ENCODE measurements at regions not wholly inside any gene's neighbourhood (a gene's known extent, or its start where the extent isn't known, plus 50 kb on each side); places are given as distances from the start of the nearest gene placed in this dataset.

DNA sequence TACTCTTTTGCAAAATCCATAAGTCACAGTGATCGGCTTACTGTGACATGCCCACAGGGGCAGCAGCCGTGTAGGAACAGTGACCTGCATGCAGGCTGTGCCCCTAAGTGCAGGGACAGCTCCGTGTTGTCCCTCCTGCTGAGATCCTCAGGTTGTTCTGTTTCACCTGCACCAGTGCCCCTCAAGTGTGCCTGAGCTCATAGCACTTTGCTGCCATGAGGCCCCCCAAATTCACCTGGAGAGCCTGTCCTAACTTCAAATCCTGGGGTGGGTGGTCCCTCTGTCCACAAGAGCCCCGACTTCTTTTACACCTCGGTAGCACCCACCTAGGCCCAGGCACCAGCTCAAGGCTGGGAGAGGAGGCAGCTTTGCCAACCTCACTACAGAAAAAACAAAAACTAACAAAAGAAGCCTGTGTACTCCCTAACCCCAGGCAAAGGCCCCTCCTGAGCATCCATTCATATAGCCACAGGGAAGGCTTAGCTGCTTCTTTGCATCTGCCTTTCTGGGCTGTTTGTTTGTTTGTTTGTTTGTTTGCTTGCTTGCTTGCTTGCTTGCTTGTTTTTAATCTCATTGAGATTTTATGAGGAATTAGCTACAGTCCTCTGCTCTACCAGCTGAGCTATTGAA, 214.5 kb downstream of the AUH start:
- Histone ChIP-seq H2AFZ (ENCODE audit: low read length, unreplicated experiment) (no peak overlapping the region), H3K27ac (ENCODE audit: low read depth, low read length) (no peak overlapping the region), H3K79me2 (ENCODE audit: control insufficient read depth, insufficient read depth, low read length, unreplicated experiment) (no peaks in the 10 kb centered on the region), H3K4me1 (ENCODE audit: control insufficient read depth, insufficient read depth, low read length, unreplicated experiment) (no peaks in the 10 kb centered on the region), H3K27me3 (ENCODE audit: insufficient read depth, low read length) (no peaks in the 10 kb centered on the region), H3K4me3 (ENCODE audit: low read depth, low read length) (no peak overlapping the region), H3K36me3 (ENCODE audit: insufficient read depth, low read length) (no peaks in the 10 kb centered on the region)

DNA sequence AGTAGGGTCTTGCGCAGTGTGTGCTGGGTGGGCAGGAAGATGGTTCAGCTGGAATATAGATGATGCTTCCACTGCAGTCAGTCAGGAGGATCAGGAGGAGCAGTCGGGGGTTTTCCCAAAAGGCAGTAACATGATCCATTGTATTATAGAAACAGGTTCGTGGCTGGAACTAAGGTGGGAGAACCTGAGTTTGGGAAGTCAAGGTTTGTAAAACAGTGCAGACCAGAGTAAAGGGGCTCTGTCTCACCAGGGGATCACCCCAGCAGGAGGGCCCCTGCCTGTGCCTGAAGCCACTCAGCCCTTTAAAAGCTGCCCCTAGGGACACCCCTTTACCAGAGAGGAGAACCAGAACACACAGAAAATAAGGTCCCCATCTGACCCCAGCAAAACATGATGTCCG, 213.4 kb downstream of the AUH start:
- H3K79me2 ChIP-seq (ENCODE audit: control insufficient read depth, insufficient read depth, low read length, unreplicated experiment) = no peaks in the 10 kb centered on the region
- H3K27me3 ChIP-seq (ENCODE audit: insufficient read depth, low read length) = no peaks in the 10 kb centered on the region
- no peaks in the 10 kb centered on the region for H3K4me1 ChIP-seq (ENCODE audit: control insufficient read depth, insufficient read depth, low read length, unreplicated experiment)
- no peaks in the 10 kb centered on the region for H3K36me3 ChIP-seq (ENCODE audit: insufficient read depth, low read length)
- no peak overlapping the region for H2AFZ ChIP-seq (ENCODE audit: low read length, unreplicated experiment)
- H3K4me3 ChIP-seq (ENCODE audit: low read depth, low read length) = no peak overlapping the region
- H3K27ac ChIP-seq (ENCODE audit: low read depth, low read length) = no peak overlapping the region

DNA sequence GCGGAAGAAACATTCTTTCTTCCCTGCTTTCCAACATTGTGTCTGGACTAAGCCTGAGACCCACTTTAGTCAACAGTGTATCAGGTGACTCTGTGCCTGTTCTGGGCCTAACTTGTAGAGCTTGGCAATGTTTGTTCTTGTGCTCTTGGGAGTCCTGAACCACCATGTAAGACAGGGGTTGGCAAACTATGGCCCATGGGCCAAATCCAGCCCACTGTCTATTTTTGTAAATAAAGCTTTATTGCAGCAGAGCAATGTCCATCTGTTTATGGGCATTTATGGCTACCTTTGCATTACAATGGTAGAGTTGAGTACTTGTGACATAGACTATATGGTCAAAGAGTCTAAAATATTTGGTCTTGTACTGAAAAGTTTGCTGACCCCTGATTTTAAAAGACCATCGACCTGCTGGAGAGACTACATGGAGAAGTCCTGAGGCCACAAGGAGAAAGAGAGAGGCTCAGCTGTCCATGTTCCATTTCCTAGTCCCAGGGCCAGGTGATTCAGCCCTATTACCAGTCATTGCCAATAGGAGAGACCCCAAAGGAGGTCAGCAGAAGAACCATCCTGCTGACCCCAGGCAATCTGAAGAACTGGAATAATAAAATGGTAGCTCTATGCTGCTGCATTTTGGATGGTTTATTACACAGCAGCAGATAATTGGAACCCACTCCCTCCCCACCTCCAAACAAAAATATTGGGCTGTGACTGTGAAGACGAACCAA, 211.3 kb downstream of the AUH start:
- Histone ChIP-seq H3K79me2 (ENCODE audit: control insufficient read depth, insufficient read depth, low read length, unreplicated experiment) (no peaks in the 10 kb centered on the region), H3K27me3 (ENCODE audit: insufficient read depth, low read length) (no peaks in the 10 kb centered on the region), H2AFZ (ENCODE audit: low read length, unreplicated experiment) (no peak overlapping the region), H3K36me3 (ENCODE audit: insufficient read depth, low read length) (no peaks in the 10 kb centered on the region), H3K4me3 (ENCODE audit: low read depth, low read length) (no peak overlapping the region), H3K4me1 (ENCODE audit: control insufficient read depth, insufficient read depth, low read length, unreplicated experiment) (no peaks in the 10 kb centered on the region), H3K27ac (ENCODE audit: low read depth, low read length) (peak overlapping the region; percentile 7; the same call in 1 of the 2 replicates)

DNA sequence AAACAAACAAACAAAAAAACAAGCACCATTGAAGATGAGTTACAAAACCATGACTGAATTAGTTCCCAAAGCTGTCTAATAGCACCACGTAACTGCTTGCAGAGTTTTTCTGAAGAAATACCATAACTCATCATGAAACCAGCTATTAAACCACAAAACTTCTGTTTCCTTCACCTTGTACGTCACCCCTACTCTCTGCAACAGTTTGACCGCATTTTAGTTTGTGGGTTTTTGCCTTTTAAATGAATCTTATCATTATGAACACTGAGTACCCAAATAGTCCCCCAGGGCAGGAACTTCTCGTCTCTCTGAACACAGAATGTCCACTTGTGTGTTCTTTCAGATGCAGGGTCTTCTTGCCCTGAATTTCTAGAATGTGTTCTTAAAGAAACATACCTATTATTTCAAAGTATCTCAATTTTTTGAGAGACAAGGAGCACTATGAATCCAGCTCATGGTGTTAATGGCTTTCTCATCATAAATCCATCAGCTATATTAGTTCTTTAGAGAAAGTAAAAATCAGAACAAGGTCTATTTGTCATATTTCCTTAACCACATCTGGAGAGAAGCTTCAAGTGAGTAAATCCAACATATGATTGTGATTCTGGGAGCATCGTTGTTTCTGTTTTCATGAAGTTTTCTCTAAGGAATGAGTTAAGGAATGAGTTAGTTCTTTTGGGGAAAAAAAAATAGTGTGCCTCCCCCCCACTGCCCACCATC, 210.6 kb downstream of the AUH start:
- H3K27me3 ChIP-seq (ENCODE audit: insufficient read depth, low read length) = no peaks in the 10 kb centered on the region
- H3K36me3 ChIP-seq (ENCODE audit: insufficient read depth, low read length) = no peaks in the 10 kb centered on the region
- peak overlapping the region; percentile 52 for H3K27ac ChIP-seq (ENCODE audit: low read depth, low read length)
- H3K79me2 ChIP-seq (ENCODE audit: control insufficient read depth, insufficient read depth, low read length, unreplicated experiment) = no peaks in the 10 kb centered on the region
- H2AFZ ChIP-seq (ENCODE audit: low read length, unreplicated experiment) = no peak overlapping the region
- H3K4me1 ChIP-seq (ENCODE audit: control insufficient read depth, insufficient read depth, low read length, unreplicated experiment) = no peaks in the 10 kb centered on the region
- H3K4me3 ChIP-seq (ENCODE audit: low read depth, low read length) = no peak overlapping the region

DNA sequence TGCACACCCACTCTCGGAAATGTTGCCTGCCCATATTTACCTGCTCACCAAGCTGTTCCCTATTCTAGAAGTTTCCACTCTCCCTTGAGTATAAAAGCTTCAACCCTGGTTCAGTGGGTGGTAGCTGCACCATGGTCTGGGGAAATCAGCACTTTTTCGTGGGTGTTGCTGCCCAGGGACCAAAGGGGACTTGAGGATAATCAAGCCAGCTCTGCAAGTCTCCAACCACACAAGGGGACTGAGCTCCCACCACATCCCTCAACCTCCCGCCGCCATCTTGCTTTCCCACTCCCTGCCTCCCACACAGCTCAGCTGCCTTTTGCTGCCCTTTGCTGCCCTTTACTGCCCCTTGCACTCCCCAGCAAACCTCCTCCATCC, 210.0 kb downstream of the AUH start:
- no peaks in the 10 kb centered on the region for H3K36me3 ChIP-seq (ENCODE audit: insufficient read depth, low read length)
- H3K27me3 ChIP-seq (ENCODE audit: insufficient read depth, low read length) = no peaks in the 10 kb centered on the region
- no peak overlapping the region for H3K4me3 ChIP-seq (ENCODE audit: low read depth, low read length)
- peak overlapping the region; percentile 52 for H3K27ac ChIP-seq (ENCODE audit: low read depth, low read length)
- no peaks in the 10 kb centered on the region for H3K4me1 ChIP-seq (ENCODE audit: control insufficient read depth, insufficient read depth, low read length, unreplicated experiment)
- no peak overlapping the region for H2AFZ ChIP-seq (ENCODE audit: low read length, unreplicated experiment)
- no peaks in the 10 kb centered on the region for H3K79me2 ChIP-seq (ENCODE audit: control insufficient read depth, insufficient read depth, low read length, unreplicated experiment)

DNA sequence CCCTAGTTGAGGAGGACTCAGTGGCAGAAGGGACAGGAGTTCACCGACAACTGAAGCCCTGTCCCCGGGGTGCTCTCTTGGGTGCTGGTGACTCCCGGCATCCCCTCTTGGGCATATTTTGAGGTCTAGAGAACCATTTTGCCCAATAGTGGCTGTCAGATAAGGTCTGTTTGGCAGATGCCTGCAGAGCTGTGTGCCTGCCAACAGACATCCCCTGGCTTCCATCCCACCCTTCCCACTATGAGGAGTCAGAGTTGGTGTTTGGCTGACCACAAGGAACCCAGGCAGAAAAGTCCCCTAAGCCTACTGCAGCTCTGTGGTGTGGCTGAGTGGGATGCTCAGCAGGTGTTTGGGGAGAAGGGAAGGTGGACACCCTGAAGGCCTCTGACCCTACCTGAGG, 207.0 kb downstream of the AUH start:
- no peaks in the 10 kb centered on the region for H3K79me2 ChIP-seq (ENCODE audit: control insufficient read depth, insufficient read depth, low read length, unreplicated experiment)
- no peaks in the 10 kb centered on the region for H3K4me1 ChIP-seq (ENCODE audit: control insufficient read depth, insufficient read depth, low read length, unreplicated experiment)
- H3K27ac ChIP-seq (ENCODE audit: low read depth, low read length) = no peak overlapping the region

DNA sequence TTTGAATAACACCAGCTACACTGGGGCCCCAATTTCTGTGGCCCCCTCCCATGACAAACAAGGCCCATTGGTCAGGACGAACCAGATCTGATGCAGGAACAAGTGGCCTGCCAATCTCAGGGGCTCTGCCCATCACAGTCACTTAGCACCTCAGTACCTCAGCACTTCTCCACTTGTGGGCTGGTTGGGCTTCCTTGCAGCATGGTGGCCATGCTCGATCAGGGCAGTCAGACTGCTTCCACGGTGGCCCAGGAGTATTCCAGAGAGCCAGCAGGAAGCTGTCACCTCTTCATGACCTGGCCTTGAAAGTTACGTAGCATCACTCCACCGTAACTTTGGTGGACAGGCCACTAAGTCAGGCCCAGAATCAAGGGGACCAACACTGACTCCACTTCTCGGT, 206.5 kb downstream of the AUH start:
- Histone ChIP-seq H3K4me1 (ENCODE audit: control insufficient read depth, insufficient read depth, low read length, unreplicated experiment) (no peaks in the 10 kb centered on the region), H3K27ac (ENCODE audit: low read depth, low read length) (no peak overlapping the region), H3K27me3 (ENCODE audit: insufficient read depth, low read length) (no peaks in the 10 kb centered on the region), H2AFZ (ENCODE audit: low read length, unreplicated experiment) (no peak overlapping the region), H3K79me2 (ENCODE audit: control insufficient read depth, insufficient read depth, low read length, unreplicated experiment) (no peaks in the 10 kb centered on the region), H3K36me3 (ENCODE audit: insufficient read depth, low read length) (no peaks in the 10 kb centered on the region), H3K4me3 (ENCODE audit: low read depth, low read length) (no peak overlapping the region)

More for the DNA sequence above, 207.0 kb downstream of the AUH start:
- Histone ChIP-seq H3K27me3 (ENCODE audit: insufficient read depth, low read length) (no peaks in the 10 kb centered on the region), H3K36me3 (ENCODE audit: insufficient read depth, low read length) (no peaks in the 10 kb centered on the region), H3K4me3 (ENCODE audit: low read depth, low read length) (no peak overlapping the region), H2AFZ (ENCODE audit: low read length, unreplicated experiment) (no peak overlapping the region)

DNA sequence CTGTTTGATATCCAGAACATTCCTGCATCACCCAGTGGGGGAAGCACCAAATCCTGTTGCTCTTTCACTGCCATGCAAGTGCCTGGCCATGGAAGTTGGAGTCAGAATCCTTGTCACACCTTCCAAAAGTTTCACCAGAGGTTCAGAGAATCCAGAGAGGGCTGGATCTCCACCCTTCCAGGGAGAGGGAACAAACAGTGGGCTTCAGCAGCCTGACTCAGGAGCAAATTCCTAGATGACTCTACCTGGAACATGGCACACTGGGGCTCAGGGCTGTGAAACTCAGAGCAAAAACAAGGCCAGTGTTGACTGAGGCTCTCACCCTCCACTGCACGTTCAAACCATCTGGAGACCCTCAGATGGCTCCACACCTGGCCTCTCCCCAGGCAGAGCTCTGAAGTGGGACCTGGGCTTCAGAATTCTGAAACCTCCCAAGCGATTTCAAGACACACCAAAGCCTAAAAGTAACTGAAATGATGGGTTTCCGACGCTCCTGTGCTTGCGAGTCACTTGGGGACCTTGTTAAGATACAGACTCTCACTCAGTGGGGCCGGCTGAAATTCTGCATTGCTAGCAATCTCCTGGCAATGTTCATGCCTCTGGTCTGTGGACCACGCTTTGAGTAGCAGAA, 205.9 kb downstream of the AUH start:
- H3K4me3 ChIP-seq (ENCODE audit: low read depth, low read length) = no peak overlapping the region
- no peak overlapping the region for H2AFZ ChIP-seq (ENCODE audit: low read length, unreplicated experiment)
- no peak overlapping the region for H3K27ac ChIP-seq (ENCODE audit: low read depth, low read length)
- H3K27me3 ChIP-seq (ENCODE audit: insufficient read depth, low read length) = no peaks in the 10 kb centered on the region
- H3K79me2 ChIP-seq (ENCODE audit: control insufficient read depth, insufficient read depth, low read length, unreplicated experiment) = no peaks in the 10 kb centered on the region
- H3K36me3 ChIP-seq (ENCODE audit: insufficient read depth, low read length) = no peaks in the 10 kb centered on the region
- H3K4me1 ChIP-seq (ENCODE audit: control insufficient read depth, insufficient read depth, low read length, unreplicated experiment) = no peaks in the 10 kb centered on the region

DNA sequence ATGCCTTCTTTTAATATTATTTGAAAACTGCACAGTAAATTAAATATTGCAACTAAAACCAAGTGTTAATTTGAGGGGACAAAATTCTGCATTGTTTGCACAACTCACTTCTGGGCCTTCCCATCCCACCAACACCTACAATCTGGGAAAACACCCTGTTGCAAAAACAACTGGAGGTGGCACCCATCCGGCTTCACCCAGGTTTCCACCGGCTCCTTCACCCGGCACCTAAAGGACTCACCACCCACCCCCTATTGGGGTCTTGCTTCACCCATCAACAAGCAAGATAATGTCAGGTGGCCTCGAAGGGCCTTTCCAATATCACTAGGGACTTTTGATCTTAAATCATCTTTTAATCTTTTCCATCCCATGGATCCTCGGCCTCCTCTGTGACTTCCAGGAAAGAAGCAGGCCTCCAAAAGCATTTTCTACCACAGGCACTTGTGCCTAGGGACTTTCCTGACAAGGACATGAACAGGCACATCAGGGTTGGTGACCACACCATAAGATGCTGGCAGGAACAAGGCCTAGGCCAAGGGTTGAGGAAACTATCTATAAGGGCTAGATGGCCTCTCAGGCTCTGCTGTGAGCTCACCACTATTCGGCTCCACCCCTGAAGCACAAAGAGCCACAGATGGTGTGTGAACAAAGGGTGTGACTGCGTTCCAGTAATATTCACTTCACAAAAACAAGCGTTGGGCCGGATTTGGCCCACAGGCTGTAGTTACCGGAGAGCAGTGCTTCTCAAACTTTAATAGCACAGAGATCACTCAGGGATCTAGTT, 205.1 kb downstream of the AUH start:
- Histone ChIP-seq H3K27ac (ENCODE audit: low read depth, low read length) (no peak overlapping the region), H3K79me2 (ENCODE audit: control insufficient read depth, insufficient read depth, low read length, unreplicated experiment) (no peaks in the 10 kb centered on the region), H3K4me1 (ENCODE audit: control insufficient read depth, insufficient read depth, low read length, unreplicated experiment) (no peaks in the 10 kb centered on the region), H3K36me3 (ENCODE audit: insufficient read depth, low read length) (no peaks in the 10 kb centered on the region), H3K27me3 (ENCODE audit: insufficient read depth, low read length) (no peaks in the 10 kb centered on the region), H2AFZ (ENCODE audit: low read length, unreplicated experiment) (no peak overlapping the region), H3K4me3 (ENCODE audit: low read depth, low read length) (no peak overlapping the region)

DNA sequence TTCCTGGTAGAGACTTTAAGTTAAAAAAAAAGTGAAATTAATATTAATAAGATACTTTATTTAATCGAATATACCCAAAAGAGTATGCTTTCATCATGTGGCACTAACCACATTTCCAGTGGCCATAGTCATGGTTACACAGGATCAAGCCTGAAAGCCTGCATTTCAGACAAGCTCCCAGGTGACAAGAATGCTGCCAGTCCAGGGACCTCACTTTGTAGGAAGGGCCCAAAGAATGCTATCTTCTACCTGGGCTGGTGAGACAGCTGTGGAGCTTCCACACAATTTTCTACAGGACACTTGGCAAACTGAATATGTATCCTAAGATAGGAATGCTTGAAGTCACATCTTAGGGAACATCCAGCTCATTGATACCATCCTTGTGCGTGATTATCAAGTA, 203.8 kb downstream of the AUH start:
- H3K36me3 ChIP-seq (ENCODE audit: insufficient read depth, low read length) = no peaks in the 10 kb centered on the region
- no peak overlapping the region for H2AFZ ChIP-seq (ENCODE audit: low read length, unreplicated experiment)
- H3K79me2 ChIP-seq (ENCODE audit: control insufficient read depth, insufficient read depth, low read length, unreplicated experiment) = no peaks in the 10 kb centered on the region
- H3K4me1 ChIP-seq (ENCODE audit: control insufficient read depth, insufficient read depth, low read length, unreplicated experiment) = peaks cover 12% of the 10 kb centered on the region
- no peak overlapping the region for H3K4me3 ChIP-seq (ENCODE audit: low read depth, low read length)
- no peaks in the 10 kb centered on the region for H3K27me3 ChIP-seq (ENCODE audit: insufficient read depth, low read length)
- no peak overlapping the region for H3K27ac ChIP-seq (ENCODE audit: low read depth, low read length)

Measured in ACC112 (cell line).